Kidney epithelial cell (primary cell): ENCODE measurements at regions not wholly inside any gene's neighbourhood (a gene's known extent, or its start where the extent isn't known, plus 50 kb on each side); places are given as distances from the start of the nearest gene placed in this dataset.

Experiments used
- DNase-seq: peaks from one replicate; pipeline ENCODE4 v3.0.0-alpha.2; 2010; ENCODE audit warnings: low read depth
- H3K27me3 ChIP-seq: 2 replicates; pipeline ENCODE4 v1.6.0; 2011; ENCODE audit warnings: low read length; ENCODE audit not compliant: control insufficient read depth, insufficient read depth
- H3K36me3 ChIP-seq: 2 replicates; pipeline ENCODE4 v1.5.1; 2011; ENCODE audit warnings: low read length; ENCODE audit not compliant: control insufficient read depth, insufficient read depth
- H3K4me3 ChIP-seq: 2 replicates; pipeline ENCODE4 v1.5.1; 2011; ENCODE audit warnings: low read depth, mild to moderate bottlenecking, control low read depth, low read length
- TF ChIP-seq, protein P1 (sequence below): IDR thresholded peaks from 2 replicates; pipeline ENCODE4 v1.5.1; 2011; ENCODE audit warnings: mild to moderate bottlenecking, moderate library complexity, low read length, control low read depth, inconsistent platforms; ENCODE audit not compliant: insufficient read depth, poor library complexity, severe bottlenecking

DNA sequence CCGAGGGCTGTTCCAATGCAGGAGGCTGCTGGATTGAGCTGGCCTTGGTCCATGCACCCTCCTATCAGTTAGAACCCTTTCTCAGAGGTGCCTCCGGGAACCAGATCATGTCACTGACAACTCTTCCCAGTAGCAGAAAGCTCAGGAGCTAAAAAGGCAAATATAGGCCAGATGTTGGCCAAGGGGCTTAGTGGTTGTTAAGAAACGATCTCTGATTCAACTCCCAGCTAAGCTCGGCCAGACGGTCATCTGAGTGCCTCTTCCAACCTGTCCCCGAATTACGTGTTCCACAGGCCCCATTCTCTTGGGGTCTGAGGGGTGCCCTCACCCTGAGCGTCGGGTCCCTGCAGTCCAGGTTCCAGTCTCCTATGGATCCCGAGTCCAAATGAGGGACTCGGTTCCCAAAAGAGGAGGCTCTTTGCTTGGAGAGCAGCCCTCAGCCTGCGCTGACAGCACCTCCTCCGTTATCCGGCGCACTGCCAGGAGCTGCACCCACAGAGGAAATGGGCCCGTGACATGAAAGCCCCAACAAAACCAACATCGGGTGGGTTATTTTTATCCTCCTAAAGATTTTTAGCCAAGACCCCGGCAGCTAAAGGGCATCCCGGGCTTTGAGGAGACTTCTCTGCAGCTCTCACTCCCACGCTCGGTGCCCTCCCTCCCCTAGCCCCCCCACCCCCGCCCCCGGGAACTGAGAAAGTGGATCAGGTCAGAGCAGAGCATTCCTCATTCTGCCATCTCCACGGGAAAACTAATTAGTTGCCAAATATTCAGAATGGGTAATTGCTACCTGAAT, 106.6 kb upstream of the ID2 start:
- DNase-seq, result no peak

DNA sequence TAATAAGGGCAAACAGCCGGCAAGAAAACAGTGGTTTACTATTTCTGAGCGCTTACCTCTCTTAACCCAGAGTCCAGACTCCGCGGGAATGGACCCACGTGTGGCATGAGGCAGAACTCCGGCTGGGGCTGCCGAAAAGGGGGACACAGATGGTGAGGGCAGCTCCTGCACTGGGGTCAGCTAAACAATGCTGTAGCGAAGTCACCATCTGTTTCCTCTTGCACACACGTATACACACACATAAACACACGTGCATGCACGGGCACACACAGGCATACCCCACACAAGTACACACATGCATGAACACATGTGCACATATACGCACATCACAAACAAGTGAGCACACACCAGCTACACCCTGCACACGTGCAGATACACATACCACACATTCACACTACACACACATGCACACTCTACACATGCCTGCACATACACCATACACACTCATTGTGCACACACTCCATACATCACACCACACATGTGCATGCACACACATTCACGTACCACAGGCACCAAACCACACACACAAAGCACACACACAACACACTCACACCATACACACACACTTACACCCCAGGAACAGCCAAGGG, 105.9 kb upstream of the ID2 start:
- Histone ChIP-seq H3K36me3 (no peaks in the 10 kb centered on the region), H3K27me3 (no peaks in the 10 kb centered on the region), H3K4me3 (no peak overlapping the region)
- no peak for DNase-seq
- TF ChIP-seq, protein P1, sequence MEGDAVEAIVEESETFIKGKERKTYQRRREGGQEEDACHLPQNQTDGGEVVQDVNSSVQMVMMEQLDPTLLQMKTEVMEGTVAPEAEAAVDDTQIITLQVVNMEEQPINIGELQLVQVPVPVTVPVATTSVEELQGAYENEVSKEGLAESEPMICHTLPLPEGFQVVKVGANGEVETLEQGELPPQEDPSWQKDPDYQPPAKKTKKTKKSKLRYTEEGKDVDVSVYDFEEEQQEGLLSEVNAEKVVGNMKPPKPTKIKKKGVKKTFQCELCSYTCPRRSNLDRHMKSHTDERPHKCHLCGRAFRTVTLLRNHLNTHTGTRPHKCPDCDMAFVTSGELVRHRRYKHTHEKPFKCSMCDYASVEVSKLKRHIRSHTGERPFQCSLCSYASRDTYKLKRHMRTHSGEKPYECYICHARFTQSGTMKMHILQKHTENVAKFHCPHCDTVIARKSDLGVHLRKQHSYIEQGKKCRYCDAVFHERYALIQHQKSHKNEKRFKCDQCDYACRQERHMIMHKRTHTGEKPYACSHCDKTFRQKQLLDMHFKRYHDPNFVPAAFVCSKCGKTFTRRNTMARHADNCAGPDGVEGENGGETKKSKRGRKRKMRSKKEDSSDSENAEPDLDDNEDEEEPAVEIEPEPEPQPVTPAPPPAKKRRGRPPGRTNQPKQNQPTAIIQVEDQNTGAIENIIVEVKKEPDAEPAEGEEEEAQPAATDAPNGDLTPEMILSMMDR, result no peak

More for the DNA sequence above, 106.6 kb upstream of the ID2 start:
- TF ChIP-seq, protein P1, result no peak
- H3K36me3 ChIP-seq, result no peaks in the 10 kb centered on the region
- no peak overlapping the region for H3K4me3 ChIP-seq
- no peaks in the 10 kb centered on the region for H3K27me3 ChIP-seq

DNA sequence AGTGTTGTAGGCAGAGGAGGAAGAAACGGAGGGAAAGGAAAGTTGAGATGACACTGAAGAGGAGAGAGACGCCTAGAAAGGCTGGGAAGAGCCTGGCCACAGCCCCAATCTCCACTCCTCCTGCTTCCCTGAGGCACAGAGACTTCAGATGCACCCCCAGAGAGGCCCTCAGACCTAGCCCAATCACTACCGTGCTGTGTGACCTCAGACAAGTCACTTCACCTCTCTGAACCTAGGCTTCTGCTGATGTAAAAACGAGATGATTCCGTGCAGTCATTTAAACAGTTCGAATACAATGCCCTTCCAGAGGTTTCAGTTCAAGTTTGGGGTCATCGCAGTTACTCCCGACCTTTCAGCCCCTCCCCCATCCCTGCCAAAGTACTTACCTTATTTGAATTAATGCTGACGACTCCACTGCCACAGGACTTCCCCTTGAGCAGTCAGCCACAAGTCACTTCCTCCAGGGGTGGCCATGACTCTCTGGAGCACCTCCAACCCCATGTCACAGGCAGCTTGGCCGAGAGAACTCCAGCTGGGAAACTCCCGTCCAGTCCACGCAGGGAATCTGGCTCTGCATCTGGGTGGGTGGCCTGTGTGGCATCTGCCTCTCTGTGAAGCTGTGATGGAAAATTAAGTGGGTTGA, 105.2 kb upstream of the ID2 start:
- H3K36me3 ChIP-seq, result no peaks in the 10 kb centered on the region
- H3K4me3 ChIP-seq, result no peak overlapping the region
- no peaks in the 10 kb centered on the region for H3K27me3 ChIP-seq
- no peak for DNase-seq
- TF ChIP-seq, protein P1, result no peak

DNA sequence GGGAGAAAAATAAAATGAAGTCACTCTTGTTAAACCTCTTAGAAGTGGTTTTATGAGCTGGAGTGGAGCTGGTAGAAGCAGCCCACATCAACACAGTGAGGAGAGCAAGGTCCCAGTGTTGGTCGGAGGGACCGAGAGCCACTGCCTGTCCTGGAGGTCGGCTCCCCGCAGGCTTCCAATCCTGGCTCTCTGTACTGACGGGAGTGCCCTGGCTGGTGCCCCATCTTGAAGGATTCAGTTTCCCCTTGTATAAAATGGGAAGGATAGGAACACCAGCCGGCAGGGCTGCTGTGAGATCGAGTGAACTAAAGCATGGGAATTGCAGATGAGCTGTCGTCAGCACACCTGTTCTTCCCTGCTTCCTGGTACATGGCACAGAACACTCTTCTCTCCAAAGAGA, 104.3 kb upstream of the ID2 start:
- Histone ChIP-seq H3K4me3 (no peak overlapping the region), H3K36me3 (no peaks in the 10 kb centered on the region), H3K27me3 (no peaks in the 10 kb centered on the region)
- TF ChIP-seq, protein P1, result no peak
- no peak for DNase-seq

DNA sequence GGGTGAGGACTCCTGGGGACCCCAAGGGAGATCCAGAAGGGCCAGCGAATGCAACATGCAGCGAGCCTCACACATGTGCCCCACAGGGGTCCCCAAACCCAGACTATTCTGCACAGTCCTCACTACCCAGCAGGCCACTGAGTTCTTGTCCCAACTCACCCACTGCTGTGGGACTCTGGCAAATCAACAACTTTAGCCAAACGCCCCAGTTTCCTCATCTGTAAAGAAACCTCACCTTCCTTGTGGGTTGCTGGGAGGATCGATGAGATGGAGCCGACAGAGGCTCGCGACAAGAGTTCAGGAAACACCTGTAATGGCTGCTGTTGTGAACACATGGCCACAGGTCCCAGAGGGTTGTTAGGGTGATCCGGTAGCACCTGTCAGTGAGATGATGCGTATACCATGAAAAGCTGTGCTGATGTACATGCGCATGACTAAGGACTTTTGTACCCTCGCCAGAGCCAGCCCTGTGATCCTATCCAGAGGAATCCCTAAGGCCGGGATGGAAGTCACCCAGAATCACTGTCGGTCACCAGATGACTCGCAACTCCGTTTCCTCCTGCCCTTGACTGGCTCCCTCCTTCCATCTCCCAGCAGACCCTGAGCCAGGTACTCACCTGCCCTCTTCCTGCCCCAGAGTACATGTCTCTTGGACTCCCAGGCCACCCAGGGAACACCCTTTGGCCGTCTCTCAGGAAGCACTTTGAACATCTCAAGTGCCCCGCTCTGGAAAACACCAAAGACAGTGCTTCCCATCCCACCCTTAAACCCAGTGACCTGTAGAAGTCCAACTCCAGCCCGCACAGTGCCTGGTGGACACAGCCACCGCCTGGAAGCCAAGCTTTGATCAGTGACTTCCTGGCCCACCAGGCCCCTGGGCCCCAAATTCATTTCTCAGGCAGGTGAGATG, 103.3 kb upstream of the ID2 start:
- TF ChIP-seq, protein P1, result no peak
- Histone ChIP-seq H3K4me3 (no peak overlapping the region), H3K36me3 (no peaks in the 10 kb centered on the region), H3K27me3 (no peaks in the 10 kb centered on the region)
- no peak for DNase-seq
